Gastroesophageal sphincter (tissue), 3 donors: ENCODE measurements at regions not wholly inside any gene's neighbourhood (a gene's known extent, or its start where the extent isn't known, plus 50 kb on each side); places are given as distances from the start of the nearest gene placed in this dataset.

Source experiments
- CTCF ChIP-seq, 4 experiments: fragments of 200-600 bp in 2 of 4; fragments of 450-650 bp in 2 of 4; sonication (generic) in 1 of 4; IDR thresholded peaks; one replicate each; pipeline ENCODE4 v1.5.1; 2017 to 2019; ENCODE audit warnings: antibody characterized with exemption in 4 of 4, mild to moderate bottlenecking in 2 of 4, moderate library complexity in 2 of 4
- POLR2A ChIP-seq, 2 donors: fragments of 450-650 bp; IDR thresholded peaks; one replicate each; pipeline ENCODE4 v1.6.1; 2017; ENCODE audit warnings: antibody characterized with exemption in 2 of 2, mild to moderate bottlenecking in 2 of 2, moderate library complexity in 1 of 2
- POLR2AphosphoS5 ChIP-seq: sonication (generic); formaldehyde crosslinking; IDR thresholded peaks from one replicate; pipeline ENCODE4 v1.6.1; 2017; ENCODE audit warnings: antibody characterized with exemption

- TF ChIP-seq CTCF (IDR thresholded peaks at IDR 0.05) (no peak), POLR2A (IDR thresholded peaks at IDR 0.05) (no peak), POLR2AphosphoS5 (no peak)
Measured at GRCh38 chr16:51953286-51953985, 593.5 kb downstream of the TOX3 start.
